Immature natural killer cell (primary cell): ENCODE measurements at regions not wholly inside any gene's neighbourhood (a gene's known extent, or its start where the extent isn't known, plus 50 kb on each side); places are given as distances from the start of the nearest gene placed in this dataset.
"Not testable (repeated sequence)": the region's sequence is repeated elsewhere in the genome, so short reads cannot be mapped to it uniquely, and the experiment has no call there.

Experiments
- DNase-seq, 3 donors: peaks; one replicate each; pipeline ENCODE4 v3.0.0; 2022; ENCODE audit warnings: mixed read lengths in 1 of 3
- H3K27ac Mint-ChIP-seq, 6 donors: one replicate each; pipeline ENCODE4 v1.8.0; 2020; ENCODE audit warnings: mixed read lengths in 6 of 6, mild to moderate bottlenecking in 5 of 6, inconsistent platforms in 4 of 6, moderate library complexity in 3 of 6
- H3K27me3 Mint-ChIP-seq, 3 donors: one replicate each; pipeline ENCODE4 v1.8.0; 2020 to 2021; ENCODE audit warnings: low read depth in 3 of 3, mild to moderate bottlenecking in 3 of 3, mixed read lengths in 3 of 3, moderate library complexity in 3 of 3, inconsistent platforms in 1 of 3
- H3K36me3 Mint-ChIP-seq, 3 donors: one replicate each; pipeline ENCODE4 v1.8.0; 2020; ENCODE audit warnings: mixed read lengths in 3 of 3, inconsistent platforms in 2 of 3, mild to moderate bottlenecking in 2 of 3
- H3K4me1 Mint-ChIP-seq, 2 donors: one replicate each; pipeline ENCODE4 v1.8.0; 2020; ENCODE audit warnings: inconsistent platforms in 2 of 2, mild to moderate bottlenecking in 2 of 2, mixed read lengths in 2 of 2, moderate library complexity in 1 of 2
- H3K4me3 Mint-ChIP-seq, 5 donors: one replicate each; pipeline ENCODE4 v1.8.0; 2020; ENCODE audit warnings: mild to moderate bottlenecking in 5 of 5, mixed read lengths in 5 of 5, inconsistent platforms in 3 of 5, moderate library complexity in 3 of 5
- H3K9me3 Mint-ChIP-seq, 6 donors: one replicate each; pipeline ENCODE4 v1.8.0; 2020; ENCODE audit warnings: mild to moderate bottlenecking in 6 of 6, mixed read lengths in 6 of 6, inconsistent platforms in 4 of 6, moderate library complexity in 3 of 6

DNA sequence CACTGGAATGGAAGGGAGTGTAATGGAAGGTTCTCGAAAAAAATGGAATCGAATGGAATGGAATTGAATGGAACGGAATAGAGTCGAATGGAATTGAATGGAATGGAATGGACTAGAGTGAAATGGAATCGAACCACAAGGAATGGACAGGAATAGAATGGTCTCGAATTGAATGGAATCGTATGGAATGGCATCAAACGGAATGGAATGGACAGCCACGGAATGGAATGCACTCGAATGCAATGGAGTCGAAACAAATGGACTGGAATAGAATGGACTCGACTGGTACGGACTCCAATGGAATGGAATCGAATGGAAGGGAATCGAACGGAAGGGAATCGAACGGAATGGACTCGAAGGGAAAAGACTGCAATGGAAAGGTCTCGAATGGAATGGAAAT is 31055.5 kb downstream of the CDY1 start:
- not testable (repeated sequence) for DNase-seq, H3K4me1 Mint-ChIP-seq, H3K27me3 Mint-ChIP-seq, H3K27ac Mint-ChIP-seq, H3K36me3 Mint-ChIP-seq, H3K9me3 Mint-ChIP-seq, H3K4me3 Mint-ChIP-seq

DNA sequence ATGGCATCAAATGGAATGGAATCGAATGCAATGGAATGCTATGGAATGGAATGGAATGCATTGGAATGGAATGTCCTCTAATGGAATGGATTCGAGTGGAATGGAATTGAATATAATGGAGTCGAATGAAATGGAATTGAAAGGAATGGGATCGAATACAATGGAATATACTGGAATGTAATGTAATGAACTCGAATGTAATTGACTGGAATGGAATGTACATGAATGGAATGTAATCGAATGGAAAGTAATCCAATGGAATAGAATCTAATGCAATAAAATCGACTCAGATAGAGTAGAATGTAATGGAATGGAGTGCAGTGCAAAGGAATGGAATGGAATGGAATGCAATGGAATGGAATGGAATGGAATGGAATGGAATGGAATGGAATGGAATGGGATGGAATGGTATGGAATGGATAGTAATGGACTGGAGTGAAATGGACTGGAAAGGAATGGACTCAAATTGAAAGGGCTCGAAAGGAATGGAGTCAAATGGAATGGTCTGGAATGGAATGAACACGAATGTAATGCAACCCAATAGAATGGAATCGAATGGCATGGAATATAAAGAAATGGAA is 31056.2 kb downstream of the CDY1 start:
- H3K27me3 Mint-ChIP-seq: not testable (repeated sequence)

DNA sequence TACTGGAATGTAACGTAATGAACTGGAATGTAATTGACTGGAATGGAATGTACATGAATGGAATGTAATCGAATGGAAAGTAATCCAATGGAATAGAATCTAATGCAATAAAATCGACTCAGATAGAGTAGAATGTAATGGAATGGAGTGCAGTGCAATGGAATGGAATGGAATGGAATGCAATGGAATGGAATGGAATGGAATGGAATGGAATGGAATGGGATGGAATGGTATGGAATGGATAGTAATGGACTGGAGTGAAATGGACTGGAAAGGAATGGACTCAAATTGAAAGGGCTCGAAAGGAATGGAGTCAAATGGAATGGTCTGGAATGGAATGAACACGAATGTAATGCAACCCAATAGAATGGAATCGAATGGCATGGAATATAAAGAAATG is 31063.5 kb downstream of the CDY1 start:
- not testable (repeated sequence) for H3K4me3 Mint-ChIP-seq, H3K27me3 Mint-ChIP-seq, H3K4me1 Mint-ChIP-seq, H3K27ac Mint-ChIP-seq, H3K36me3 Mint-ChIP-seq, H3K9me3 Mint-ChIP-seq
- peak in 1 of 3 donors; percentile 0 for DNase-seq

More for the DNA sequence above, 31056.2 kb downstream of the CDY1 start:
- not testable (repeated sequence) for H3K9me3 Mint-ChIP-seq, H3K4me1 Mint-ChIP-seq, H3K27ac Mint-ChIP-seq, H3K4me3 Mint-ChIP-seq, DNase-seq, H3K36me3 Mint-ChIP-seq
